Epithelial cell of prostate (primary cell): ENCODE measurements at regions not wholly inside any gene's neighbourhood (a gene's known extent, or its start where the extent isn't known, plus 50 kb on each side); places are given as distances from the start of the nearest gene placed in this dataset.
A peak's percentile ranks its signal among the peaks of the same experiment; 100 is the strongest.
"Not testable (repeated sequence)": the region's sequence is repeated elsewhere in the genome, so short reads cannot be mapped to it uniquely, and the experiment has no call there.

Experiments
- DNase-seq: peaks from one replicate; pipeline ENCODE4 v3.0.0-alpha.2; 2011; ENCODE audit warnings: low read depth, low spot score
- H3K27ac ChIP-seq: fragments of 450-650 bp; 2 replicates; pipeline ENCODE4 v1.5.1; 2017; ENCODE audit warnings: mild to moderate bottlenecking

DNA sequence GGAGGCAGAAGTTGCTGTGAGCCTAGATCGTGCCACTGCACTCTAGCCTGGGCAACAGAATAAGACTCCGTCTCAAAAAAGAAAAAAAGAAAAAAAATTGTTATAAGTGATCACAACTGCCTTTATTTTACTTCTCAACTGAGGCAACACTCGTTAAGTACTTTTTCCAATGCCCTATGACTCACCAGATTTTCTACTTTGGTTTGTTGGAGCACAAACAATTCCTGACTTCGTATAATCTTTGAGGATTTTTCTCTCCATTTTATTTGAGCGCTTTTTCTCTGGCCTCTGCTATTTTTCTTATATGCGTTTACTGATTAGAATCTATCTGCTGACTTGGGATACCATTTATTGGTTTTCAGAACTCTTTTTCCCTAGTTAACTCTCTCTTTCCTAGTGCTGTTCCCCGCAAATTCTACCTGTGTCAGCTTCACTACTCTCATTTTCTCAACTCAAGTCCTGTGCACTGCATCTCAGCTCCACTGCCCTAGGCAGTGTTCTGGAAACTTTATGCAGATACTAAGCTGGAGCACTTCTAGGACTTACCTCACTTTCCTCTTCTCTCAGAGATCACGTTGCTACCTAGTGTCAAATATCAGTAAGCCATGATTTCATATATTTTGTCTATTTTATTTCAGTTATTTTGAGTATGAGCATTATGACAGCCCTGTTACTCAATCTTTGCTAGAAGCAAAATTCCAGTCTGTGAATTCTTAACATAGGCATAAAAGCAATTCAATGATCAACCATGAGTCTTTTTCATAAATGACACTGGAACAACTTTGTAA is 1120.1 kb upstream of the CITED2 start:
- H3K27ac ChIP-seq = peak overlapping the region; percentile 13
- DNase-seq = no peak

GRCh38 chr6:140493470-140493869 is 1119.0 kb upstream of the CITED2 start:
- not testable (repeated sequence) for DNase-seq, H3K27ac ChIP-seq

DNA sequence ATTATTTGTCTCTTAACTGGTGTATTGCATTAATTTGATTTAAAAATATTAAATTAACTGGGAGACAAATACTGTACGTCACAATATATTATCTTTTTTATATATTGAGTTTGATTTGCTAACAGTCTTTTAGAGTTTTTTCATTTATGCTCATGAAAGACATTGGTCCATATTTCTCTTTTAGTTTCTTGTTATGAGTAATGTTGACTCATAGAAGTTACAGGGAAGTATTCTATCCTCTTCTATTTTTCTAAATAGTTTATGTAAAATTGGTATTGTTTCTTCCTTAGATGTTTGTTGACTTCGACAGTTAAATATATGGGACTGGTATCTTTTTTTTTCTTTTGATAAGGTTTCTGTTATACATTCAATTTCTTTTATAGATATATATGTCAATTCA is 1115.6 kb upstream of the CITED2 start:
- no peak for DNase-seq
- no peak overlapping the region for H3K27ac ChIP-seq

- no peak for DNase-seq
Observed at GRCh38 chr6:140487586-140487985, 1113.1 kb upstream of the CITED2 start.

GRCh38 chr6:140486450-140487361 is 1112.3 kb upstream of the CITED2 start:
- DNase-seq = no peak
- H3K27ac ChIP-seq = peak overlapping the region; percentile 49

More at GRCh38 chr6:140487586-140487985, 1113.1 kb upstream of the CITED2 start:
- H3K27ac ChIP-seq = no peak overlapping the region

DNA sequence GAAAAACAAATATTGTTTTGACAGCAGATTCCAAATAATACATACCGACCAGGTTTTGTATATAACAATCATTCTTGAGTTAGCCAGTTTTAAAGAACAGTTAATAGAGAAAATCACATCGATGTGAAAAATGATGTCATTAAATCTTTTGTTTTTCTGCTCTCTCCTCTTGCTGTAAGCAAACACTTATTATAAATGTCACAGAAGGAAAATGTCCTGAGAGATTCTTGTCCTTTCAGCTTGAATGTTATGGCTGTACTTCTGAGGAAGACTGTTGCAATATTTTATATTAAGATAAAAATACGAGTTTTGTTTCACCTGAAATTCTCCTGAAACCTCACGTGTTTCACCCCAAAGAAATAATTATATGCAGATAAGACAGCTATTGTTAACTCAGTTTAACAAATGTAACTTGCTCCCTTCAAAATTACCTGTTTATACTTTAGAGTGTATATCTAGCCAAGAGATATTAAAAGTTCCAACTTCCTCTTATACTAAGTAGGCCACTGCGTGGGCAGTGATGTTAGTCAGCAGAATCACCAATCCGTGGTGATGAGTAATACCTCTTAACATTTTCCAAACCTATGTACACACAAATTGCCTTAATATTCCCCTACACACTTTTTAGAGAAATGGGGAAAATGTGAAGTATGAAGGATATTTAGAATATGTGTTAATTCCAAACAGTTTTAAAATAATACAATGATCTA is 1111.4 kb upstream of the CITED2 start:
- DNase-seq = peak; percentile 60
- peak overlapping the region; percentile 49 for H3K27ac ChIP-seq

DNA sequence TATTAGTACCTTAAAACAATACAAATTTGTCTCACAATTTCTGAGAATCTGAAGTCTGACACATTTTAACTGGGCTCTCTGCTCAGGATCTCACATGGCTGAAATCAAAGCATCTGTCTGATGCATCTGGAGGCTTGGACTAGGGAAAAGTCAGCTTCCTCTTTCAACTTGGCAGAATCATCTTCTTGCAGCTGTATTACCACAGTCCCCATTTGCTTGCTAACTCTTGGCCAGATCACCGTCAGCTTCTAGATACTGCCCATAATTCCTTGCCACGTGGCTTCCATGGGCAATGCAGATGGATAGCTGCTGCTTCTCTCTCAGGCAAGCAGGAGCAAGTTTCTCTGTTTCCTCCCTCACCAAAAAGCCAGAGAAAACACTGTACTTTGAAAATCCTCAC is 1106.4 kb upstream of the CITED2 start:
- H3K27ac ChIP-seq = no peak overlapping the region
- DNase-seq = no peak

GRCh38 chr6:140478631-140479030 is 1104.2 kb upstream of the CITED2 start:
- DNase-seq = no peak
- H3K27ac ChIP-seq = no peak overlapping the region

DNA sequence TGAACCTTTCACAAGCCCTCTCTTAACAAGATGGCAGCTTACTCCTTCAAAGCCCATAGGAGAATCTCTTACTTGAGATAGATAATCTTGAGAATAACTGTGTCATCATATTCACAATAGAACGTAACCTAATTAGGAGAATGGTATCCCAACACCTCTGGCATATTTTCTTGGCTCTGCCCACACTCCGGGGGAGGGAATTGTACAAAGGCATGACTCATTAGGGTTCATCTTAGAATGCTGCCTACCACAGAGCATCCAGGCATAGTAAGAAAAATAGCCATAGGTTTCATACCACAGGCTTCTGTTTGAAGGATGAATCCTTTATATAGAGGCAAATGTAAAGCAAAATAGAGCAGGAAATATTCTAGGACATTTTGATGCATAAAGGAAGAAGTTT is 1100.6 kb upstream of the CITED2 start:
- no peak overlapping the region for H3K27ac ChIP-seq
- DNase-seq = no peak

GRCh38 chr6:140464720-140465119 is 1090.3 kb upstream of the CITED2 start:
- no peak for DNase-seq
- H3K27ac ChIP-seq = no peak overlapping the region

- H3K27ac ChIP-seq = peak overlapping the region; percentile 71
- DNase-seq = no peak
Observed at GRCh38 chr6:140463312-140463710, 1088.9 kb upstream of the CITED2 start.

GRCh38 chr6:140462453-140463311 is 1088.2 kb upstream of the CITED2 start:
- peak overlapping the region; percentile 71 for H3K27ac ChIP-seq

GRCh38 chr6:140462076-140462452 is 1087.6 kb upstream of the CITED2 start:
- DNase-seq = no peak
- H3K27ac ChIP-seq = peak overlapping the region; percentile 71

More at GRCh38 chr6:140462453-140463311, 1088.2 kb upstream of the CITED2 start:
- peak; percentile 73 for DNase-seq

DNA sequence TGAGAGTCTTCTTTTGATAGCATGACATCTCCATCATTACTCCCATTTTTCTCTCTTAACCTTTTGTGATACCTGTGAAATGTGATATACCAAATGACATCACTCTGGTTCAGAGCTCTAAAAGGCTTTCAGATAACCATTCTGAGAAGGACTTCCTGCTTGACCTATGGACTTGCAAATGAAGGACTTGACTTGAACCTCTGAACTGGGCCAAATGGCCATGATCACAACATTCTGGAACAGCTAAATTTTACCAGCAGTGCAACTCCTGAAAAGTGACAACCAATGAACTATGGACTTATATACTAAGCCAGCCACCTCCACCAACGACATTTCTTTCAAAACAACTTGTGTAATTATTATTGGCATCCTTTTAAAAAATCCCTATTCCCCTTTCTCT is 1085.8 kb upstream of the CITED2 start:
- H3K27ac ChIP-seq = no peak overlapping the region
- DNase-seq = no peak

GRCh38 chr6:140459209-140459608 is 1084.8 kb upstream of the CITED2 start:
- DNase-seq = no peak
- no peak overlapping the region for H3K27ac ChIP-seq

- H3K27ac ChIP-seq = no peak overlapping the region
Observed at GRCh38 chr6:140446241-140446640, 1071.8 kb upstream of the CITED2 start.

DNA sequence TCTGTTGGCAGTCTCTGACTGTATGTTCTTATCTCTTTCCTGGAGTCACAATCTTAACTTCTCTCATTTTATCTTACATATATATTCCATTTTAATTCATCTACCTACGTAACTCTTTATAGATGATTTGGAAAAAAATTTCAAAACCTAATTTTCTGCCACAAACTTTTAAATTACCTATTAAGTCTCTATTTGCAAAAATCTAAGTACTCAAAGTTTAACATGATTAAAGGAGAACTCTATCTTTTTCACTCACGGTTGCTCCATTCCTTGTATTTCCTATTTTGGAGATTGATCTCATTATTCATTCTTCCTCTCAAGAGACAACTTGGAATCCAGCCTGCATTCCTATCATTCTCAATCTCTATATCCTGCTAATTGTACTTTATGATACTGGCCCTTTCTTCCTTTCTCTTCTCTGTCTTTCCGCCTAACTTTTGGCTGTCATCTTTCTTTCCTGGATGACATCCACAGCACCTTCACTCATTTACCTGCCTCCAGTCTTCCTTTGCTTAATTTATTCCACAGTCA is 1071.1 kb upstream of the CITED2 start:
- no peak overlapping the region for H3K27ac ChIP-seq
- DNase-seq = no peak

More at GRCh38 chr6:140446241-140446640, 1071.8 kb upstream of the CITED2 start:
- DNase-seq = no peak

GRCh38 chr6:140443112-140443511 is 1068.7 kb upstream of the CITED2 start:
- H3K27ac ChIP-seq, DNase-seq: not testable (repeated sequence)

DNA sequence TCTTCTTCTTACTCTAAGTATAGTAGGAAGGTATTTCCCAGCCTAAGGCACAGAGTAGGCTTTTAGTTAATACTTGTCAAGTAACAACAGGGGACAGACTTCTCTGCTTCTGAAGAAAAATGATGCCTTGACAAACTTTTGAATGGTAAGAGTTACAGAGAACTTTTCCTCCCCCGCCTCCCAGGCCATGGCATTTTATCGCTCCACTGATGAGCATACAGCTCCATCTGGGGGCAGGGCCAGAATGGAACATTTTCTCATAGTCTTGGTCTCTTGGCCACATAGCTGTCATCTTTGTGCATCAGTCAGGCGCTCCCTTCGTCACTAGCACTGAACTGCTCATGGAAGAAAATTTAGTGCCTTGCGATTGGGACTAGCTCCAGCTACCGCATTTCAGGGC is 1066.8 kb upstream of the CITED2 start:
- DNase-seq = no peak
- H3K27ac ChIP-seq = no peak overlapping the region
